Neural progenitor cell (in vitro differentiated cells): ENCODE measurements at regions not wholly inside any gene's neighbourhood (a gene's known extent, or its start where the extent isn't known, plus 50 kb on each side); places are given as distances from the start of the nearest gene placed in this dataset.

Experiments
- DNase-seq: peaks from one replicate; pipeline ENCODE4 v3.0.0-alpha.2; 2016; ENCODE audit warnings: low spot score
- H2AFZ ChIP-seq: fragments of 200-600 bp; sonication (generic); replicated peaks from 2 replicates; pipeline ENCODE4 v1.6.1; 2016; ENCODE audit warnings: antibody characterized with exemption
- H3F3A ChIP-seq: fragments of 200-600 bp; sonication (generic); 2 replicates; pipeline ENCODE4 v1.6.1; 2016; ENCODE audit warnings: antibody characterized with exemption, low read depth
- H3K27ac ChIP-seq: fragments of 200-600 bp; sonication (generic); 2 replicates; pipeline ENCODE4 v1.5.1; 2016; ENCODE audit warnings: mild to moderate bottlenecking
- H3K27me3 ChIP-seq: fragments of 200-600 bp; sonication (generic); 2 replicates; pipeline ENCODE4 v1.6.1; 2016; ENCODE audit warnings: mild to moderate bottlenecking, moderate library complexity
- H3K36me3 ChIP-seq: fragments of 200-600 bp; sonication (generic); 2 replicates; pipeline ENCODE4 v1.5.1; 2016
- H3K4me1 ChIP-seq: fragments of 200-600 bp; sonication (generic); 2 replicates; pipeline ENCODE4 v1.6.1; 2016; ENCODE audit warnings: mixed run types
- H3K4me2 ChIP-seq: fragments of 200-600 bp; sonication (generic); 2 replicates; pipeline ENCODE4 v1.6.1; 2016
- H3K4me3 ChIP-seq: fragments of 200-600 bp; sonication (generic); 2 replicates; pipeline ENCODE4 v1.5.1; 2016
- H3K79me2 ChIP-seq: fragments of 200-600 bp; sonication (generic); 2 replicates; pipeline ENCODE4 v1.6.1; 2016; ENCODE audit warnings: low read depth
- H3K9ac ChIP-seq: fragments of 200-600 bp; sonication (generic); 2 replicates; pipeline ENCODE4 v1.6.1; 2016
- H3K9me3 ChIP-seq: fragments of 200-600 bp; sonication (generic); 2 replicates; pipeline ENCODE4 v1.5.1; 2016; ENCODE audit warnings: low read depth
- H4K20me1 ChIP-seq: fragments of 200-600 bp; sonication (generic); 2 replicates; pipeline ENCODE4 v1.6.1; 2016; ENCODE audit warnings: low read depth
- H3K27ac Mint-ChIP-seq: 3 replicates; pipeline ENCODE4 v1.8.0; 2021; ENCODE audit warnings: mixed read lengths
- H3K27me3 Mint-ChIP-seq: 2 replicates; pipeline ENCODE4 v1.8.0; 2022; ENCODE audit warnings: low read depth, mild to moderate bottlenecking, inconsistent platforms, moderate library complexity, mixed read lengths; ENCODE audit not compliant: insufficient read depth
- H3K36me3 Mint-ChIP-seq: 3 replicates; pipeline ENCODE4 v1.8.0; 2021; ENCODE audit warnings: mixed read lengths
- H3K4me1 Mint-ChIP-seq: 3 replicates; pipeline ENCODE4 v1.8.0; 2021; ENCODE audit warnings: mixed read lengths
- H3K4me3 Mint-ChIP-seq: 3 replicates; pipeline ENCODE4 v1.8.0; 2021; ENCODE audit warnings: mild to moderate bottlenecking, moderate library complexity, mixed read lengths
- H3K9me3 Mint-ChIP-seq: 3 replicates; pipeline ENCODE4 v1.8.0; 2020; ENCODE audit warnings: mixed read lengths
- EZH2 ChIP-seq: fragments of 200-600 bp; sonication (generic); IDR thresholded peaks from 2 replicates; pipeline ENCODE4 v1.6.1; 2017; ENCODE audit warnings: antibody characterized with exemption, mild to moderate bottlenecking, moderate library complexity
- EZH2phosphoT487 ChIP-seq: fragments of 200-600 bp; sonication (generic); IDR thresholded peaks from 2 replicates; pipeline ENCODE4 v1.6.1; 2017; ENCODE audit warnings: antibody characterized with exemption
- TF ChIP-seq, protein P1 (sequence below): fragments of 200-600 bp; sonication (generic); IDR thresholded peaks from 2 replicates; pipeline ENCODE4 v1.5.1; 2017; ENCODE audit warnings: antibody characterized with exemption, mild to moderate bottlenecking

DNA sequence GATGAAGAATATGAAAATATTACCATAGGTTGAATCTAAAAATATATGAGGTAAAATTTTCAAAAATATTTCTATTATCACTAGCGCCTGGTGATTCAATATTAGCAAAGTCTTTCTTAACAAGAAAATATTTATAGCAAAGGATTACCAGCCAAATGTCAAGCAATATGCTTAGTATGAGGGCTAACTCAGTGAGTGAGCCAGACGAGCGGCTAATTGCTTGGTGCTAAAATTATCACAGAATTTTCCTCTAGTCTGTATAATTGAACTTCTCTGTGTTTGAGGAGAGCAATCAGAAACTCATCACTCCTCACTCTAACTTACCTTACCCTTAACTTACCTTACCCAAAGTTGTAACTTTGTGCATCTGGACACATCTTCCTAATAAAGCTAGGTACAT is 304.9 kb upstream of the PRR16 start:
- H3K36me3 Mint-ChIP-seq = no peaks in the 10 kb centered on the region
- H3K4me2 ChIP-seq = no peak overlapping the region
- H3K4me1 ChIP-seq = no peaks in the 10 kb centered on the region
- H3K36me3 ChIP-seq = no peaks in the 10 kb centered on the region
- no peaks in the 10 kb centered on the region for H3K9me3 Mint-ChIP-seq
- TF ChIP-seq, protein P1, sequence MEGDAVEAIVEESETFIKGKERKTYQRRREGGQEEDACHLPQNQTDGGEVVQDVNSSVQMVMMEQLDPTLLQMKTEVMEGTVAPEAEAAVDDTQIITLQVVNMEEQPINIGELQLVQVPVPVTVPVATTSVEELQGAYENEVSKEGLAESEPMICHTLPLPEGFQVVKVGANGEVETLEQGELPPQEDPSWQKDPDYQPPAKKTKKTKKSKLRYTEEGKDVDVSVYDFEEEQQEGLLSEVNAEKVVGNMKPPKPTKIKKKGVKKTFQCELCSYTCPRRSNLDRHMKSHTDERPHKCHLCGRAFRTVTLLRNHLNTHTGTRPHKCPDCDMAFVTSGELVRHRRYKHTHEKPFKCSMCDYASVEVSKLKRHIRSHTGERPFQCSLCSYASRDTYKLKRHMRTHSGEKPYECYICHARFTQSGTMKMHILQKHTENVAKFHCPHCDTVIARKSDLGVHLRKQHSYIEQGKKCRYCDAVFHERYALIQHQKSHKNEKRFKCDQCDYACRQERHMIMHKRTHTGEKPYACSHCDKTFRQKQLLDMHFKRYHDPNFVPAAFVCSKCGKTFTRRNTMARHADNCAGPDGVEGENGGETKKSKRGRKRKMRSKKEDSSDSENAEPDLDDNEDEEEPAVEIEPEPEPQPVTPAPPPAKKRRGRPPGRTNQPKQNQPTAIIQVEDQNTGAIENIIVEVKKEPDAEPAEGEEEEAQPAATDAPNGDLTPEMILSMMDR = no peak
- TF ChIP-seq EZH2phosphoT487 (no peak), EZH2 (no peak)
- no peaks in the 10 kb centered on the region for H3K9me3 ChIP-seq
- no peaks in the 10 kb centered on the region for H3K4me1 Mint-ChIP-seq
- H2AFZ ChIP-seq = no peak overlapping the region
- no peak overlapping the region for H3K4me3 ChIP-seq
- no peak overlapping the region for H3K27ac Mint-ChIP-seq
- no peak overlapping the region for H3K27ac ChIP-seq
- H3K4me3 Mint-ChIP-seq = no peak overlapping the region
- H3K79me2 ChIP-seq = no peaks in the 10 kb centered on the region
- H3K27me3 ChIP-seq = no peaks in the 10 kb centered on the region
- DNase-seq = no peak
- H3F3A ChIP-seq = no peaks in the 10 kb centered on the region
- H3K27me3 Mint-ChIP-seq = no peaks in the 10 kb centered on the region
- no peak overlapping the region for H3K9ac ChIP-seq
- H4K20me1 ChIP-seq = no peaks in the 10 kb centered on the region

DNA sequence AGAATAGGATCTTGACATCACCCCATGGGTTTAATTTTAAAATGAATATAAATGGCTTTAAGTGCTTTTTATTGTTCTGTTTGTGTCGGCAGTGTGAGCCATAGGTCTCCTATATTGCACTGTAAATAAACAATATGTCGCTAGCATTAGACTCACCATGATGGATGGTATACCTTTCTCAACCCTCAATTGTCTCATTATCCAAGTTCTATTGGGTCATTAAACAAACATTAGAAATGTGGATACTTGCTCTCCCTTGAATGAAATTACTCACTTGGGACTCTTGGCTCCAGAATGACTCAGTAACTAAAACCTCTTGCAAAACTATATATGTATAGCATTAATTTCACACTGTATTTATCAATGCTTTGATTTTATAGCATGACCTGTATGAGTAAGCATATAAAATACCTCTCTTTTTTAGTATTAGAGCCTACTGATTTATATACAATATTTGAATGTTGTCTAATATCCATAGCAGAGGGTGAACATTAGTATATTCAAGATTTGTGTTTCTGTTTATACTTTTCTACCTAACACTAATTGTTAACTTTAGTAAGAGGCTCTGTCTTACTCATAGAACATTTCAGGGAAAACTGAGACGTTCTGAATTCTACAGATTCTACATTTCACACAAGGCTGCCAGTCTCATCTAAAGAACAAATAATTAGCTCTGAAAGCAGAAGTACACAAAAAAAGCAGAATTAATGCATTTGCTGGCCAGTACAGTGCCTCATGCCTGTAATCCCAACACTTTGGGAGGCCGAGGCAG is 303.8 kb upstream of the PRR16 start:
- Histone ChIP-seq H3K27ac (no peak overlapping the region), H3K4me2 (no peak overlapping the region), H3K9me3 (no peaks in the 10 kb centered on the region), H3K36me3 (no peaks in the 10 kb centered on the region), H3K4me3 (no peak overlapping the region), H3F3A (no peaks in the 10 kb centered on the region), H3K4me1 (no peaks in the 10 kb centered on the region), H3K27me3 (no peaks in the 10 kb centered on the region), H3K9ac (no peak overlapping the region), H4K20me1 (no peaks in the 10 kb centered on the region), H3K79me2 (no peaks in the 10 kb centered on the region), H2AFZ (no peak overlapping the region)
- Mint-ChIP-seq H3K4me3 (no peak overlapping the region), H3K27me3 (no peaks in the 10 kb centered on the region), H3K27ac (no peak overlapping the region), H3K4me1 (no peaks in the 10 kb centered on the region), H3K9me3 (no peaks in the 10 kb centered on the region), H3K36me3 (no peaks in the 10 kb centered on the region)
- TF ChIP-seq EZH2 (no peak), EZH2phosphoT487 (no peak)
- TF ChIP-seq, protein P1 = no peak
- no peak for DNase-seq

DNA sequence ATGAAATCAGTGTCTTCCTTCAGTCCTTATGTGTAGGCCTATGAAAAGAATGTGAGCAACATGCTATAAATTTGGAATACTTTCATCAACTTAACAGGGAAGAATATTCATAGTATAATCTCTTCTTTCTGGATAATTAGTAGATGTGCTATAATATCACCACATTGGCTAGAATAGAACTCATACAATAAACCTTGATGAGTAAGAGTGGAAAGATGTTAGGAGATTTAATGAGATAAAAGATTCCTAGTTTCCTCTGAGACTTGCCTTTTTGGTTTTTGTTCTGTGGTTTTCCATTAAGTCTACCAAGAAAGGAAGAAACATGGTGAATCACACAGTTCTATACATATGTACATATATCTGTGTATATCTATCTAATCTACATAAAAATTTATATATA is 301.8 kb upstream of the PRR16 start:
- no peaks in the 10 kb centered on the region for H3K9me3 Mint-ChIP-seq
- Histone ChIP-seq H3K9me3 (no peaks in the 10 kb centered on the region), H3K4me2 (no peak overlapping the region), H3K79me2 (no peaks in the 10 kb centered on the region), H4K20me1 (no peaks in the 10 kb centered on the region), H3K27ac (no peak overlapping the region), H3K4me1 (no peaks in the 10 kb centered on the region), H3K4me3 (no peak overlapping the region), H3F3A (no peaks in the 10 kb centered on the region), H2AFZ (no peak overlapping the region), H3K36me3 (no peaks in the 10 kb centered on the region), H3K27me3 (no peaks in the 10 kb centered on the region), H3K9ac (no peak overlapping the region)
- no peaks in the 10 kb centered on the region for H3K27me3 Mint-ChIP-seq
- TF ChIP-seq, protein P1 = no peak
- TF ChIP-seq EZH2 (no peak), EZH2phosphoT487 (no peak)
- no peaks in the 10 kb centered on the region for H3K4me1 Mint-ChIP-seq
- no peaks in the 10 kb centered on the region for H3K36me3 Mint-ChIP-seq
- no peak for DNase-seq
- no peak overlapping the region for H3K4me3 Mint-ChIP-seq
- H3K27ac Mint-ChIP-seq = no peak overlapping the region
